ENCODE measurements at regions not wholly inside any gene's neighbourhood (a gene's known extent, or its start where the extent isn't known, plus 50 kb on each side); places are given as distances from the start of the nearest gene placed in this dataset.
"Not testable (repeated sequence)": the region's sequence is repeated elsewhere in the genome, so short reads cannot be mapped to it uniquely, and the experiment has no call there.

DNA sequence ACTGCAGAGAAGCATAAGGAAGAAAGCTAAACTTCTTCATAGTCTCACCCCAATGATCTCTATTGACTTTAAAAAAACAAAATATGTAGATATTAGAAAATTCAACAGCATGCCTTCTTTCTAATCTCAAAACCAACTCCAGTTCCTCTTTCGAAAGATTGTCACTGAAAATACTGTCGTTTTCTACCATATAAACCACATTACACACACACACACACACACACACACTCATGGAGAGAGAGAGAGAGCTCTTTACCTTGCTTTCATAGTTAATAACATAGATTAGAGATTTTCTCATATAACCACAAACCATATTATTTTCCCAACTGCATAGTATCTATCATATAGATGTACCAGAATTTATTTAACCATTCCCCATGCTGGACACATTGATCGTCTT lies 296.2 kb upstream of the MGMT start:
- no peak for DNase-seq

DNA sequence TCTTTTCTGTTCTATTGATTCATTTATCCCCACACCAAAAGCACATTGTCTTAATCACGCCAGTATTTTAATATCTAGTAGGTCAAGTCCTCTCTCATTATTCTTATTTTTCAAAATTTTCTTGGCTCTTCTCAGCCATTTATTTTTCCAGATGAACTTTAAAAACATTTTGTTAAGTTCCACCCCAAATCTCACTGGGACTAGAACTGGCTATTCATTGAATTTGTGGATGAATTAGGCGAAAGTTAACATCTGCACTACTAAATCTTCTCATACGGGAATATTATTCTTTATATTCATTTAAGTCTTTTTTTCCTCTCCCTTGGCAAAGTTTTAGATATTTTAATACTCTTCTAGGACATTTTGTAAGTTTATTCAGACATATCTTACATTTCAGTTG lies 295.2 kb upstream of the MGMT start:
- DNase-seq, result no peak

DNA sequence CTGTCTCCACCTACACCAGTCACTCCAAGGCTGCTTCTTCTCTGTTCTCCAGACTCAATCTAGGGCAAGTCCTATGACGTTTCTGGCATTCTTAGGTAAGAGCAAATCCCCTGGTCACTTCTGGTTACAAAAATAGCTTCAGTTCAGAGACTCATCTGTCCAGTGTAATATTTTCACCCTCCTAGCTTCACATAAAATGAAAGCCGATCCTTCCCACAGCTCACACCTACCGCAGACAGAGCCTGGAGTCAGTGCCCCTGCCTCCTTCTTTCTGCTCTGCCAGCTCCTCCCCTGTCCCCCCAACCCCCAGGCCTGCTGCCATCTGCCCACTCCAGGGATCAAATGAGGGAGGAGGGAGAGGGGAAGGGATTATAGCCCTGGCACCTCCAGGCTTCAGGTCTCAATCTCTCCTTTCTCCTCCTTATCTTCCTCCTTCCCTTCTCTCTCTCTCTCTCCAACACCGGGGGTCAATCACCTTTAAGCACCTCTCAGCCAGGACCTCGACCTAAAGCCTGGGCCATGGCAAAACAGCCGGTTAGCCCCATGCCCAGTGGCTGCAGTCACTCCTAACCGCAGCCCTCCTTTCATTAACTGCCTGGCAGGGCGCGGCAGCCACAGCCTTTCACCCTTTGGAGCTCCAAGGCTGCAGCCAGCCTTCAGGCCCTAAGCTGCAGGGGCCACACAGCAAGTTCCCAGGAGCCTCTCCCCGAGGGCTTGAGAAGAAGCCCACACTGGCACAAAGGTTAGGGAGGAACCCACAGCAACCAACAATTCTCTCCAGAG lies 292.6 kb upstream of the MGMT start:
- DNase-seq, result peak; percentile 15

DNA sequence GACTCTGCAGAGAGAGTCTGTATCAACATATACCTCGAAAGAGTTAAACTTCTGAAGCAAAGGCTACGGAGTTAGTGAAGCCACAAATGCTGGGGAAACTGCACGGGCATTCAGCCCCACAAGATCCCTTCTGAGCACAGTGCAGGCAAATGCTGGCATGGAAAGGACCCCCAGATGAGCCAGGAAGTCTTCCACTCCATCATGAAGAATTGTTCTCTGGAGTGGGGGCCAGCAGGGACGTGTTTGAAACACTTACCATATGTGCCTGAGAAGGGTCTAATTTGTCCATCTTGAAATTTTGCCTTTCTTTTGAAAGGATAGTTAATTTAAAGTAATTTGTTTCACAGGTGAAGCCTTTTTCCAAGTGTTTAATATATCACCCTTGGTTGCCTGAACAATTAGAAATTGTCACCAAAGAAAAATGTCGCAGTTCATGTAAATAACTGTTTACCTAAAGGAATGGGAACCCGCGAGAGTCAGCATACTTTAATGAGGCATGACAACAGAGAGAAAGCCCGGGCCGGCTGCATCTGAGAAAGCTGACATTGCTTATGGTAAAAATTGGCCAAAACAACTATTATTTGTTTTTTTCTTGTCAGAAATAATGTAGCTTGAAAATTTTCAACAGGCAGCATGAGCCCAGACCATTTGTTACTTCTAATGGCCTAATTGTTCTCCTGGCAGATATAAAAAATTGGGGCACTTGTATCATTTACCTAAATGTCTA lies 287.6 kb upstream of the MGMT start:
- DNase-seq, result no peak

DNA sequence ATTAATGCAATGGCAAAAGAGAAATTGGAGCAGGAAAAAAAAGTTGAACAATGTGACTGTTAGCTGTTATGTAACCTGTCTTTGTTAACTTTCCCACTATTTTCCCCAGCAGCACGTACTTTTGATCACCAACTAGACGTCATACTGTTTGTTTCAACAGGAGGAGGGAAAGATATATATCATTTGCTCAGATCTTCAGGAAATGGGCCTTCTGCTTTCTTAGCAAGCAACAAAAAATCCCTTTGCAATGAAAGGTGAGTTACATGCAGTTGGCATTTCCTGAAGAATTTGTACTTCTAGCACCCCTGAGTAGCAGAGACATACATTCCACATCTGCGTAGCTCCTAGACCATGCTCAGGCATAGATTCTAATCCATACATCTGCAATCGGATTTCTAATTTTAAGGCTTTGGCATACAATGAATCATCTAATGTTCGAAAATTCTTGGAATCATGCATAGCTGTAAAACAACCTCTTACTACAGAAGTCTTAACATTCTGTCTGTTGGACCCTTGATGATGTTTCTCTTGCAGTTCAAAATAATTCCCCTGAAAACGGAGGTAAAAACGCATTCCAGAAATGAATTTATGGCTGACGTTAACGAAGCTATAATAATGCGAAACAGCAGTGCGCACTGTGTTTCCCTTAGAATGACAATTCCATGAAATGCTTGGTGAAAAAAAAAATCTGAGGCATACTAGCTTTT lies 286.9 kb upstream of the MGMT start:
- DNase-seq, result no peak

DNA sequence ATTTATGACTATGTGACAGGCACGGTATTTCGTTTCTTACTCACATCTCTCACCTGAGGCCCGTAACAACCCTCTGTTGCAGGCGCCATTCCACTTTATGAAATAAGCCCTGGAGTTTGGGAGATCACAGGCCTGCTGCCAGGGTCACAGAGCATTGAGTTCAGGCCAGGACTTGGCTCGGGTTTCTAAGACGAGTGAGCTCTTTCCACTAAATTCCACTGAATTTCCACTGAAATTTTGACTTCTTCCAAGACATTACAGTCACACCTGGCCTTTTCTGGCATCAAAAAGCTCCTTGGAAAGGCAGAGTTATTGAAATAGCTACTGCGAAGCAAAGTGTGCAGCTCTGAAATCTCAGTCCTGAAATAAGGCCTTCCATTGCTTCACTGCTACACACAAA lies 282.8 kb upstream of the MGMT start:
- no peak for DNase-seq

DNA sequence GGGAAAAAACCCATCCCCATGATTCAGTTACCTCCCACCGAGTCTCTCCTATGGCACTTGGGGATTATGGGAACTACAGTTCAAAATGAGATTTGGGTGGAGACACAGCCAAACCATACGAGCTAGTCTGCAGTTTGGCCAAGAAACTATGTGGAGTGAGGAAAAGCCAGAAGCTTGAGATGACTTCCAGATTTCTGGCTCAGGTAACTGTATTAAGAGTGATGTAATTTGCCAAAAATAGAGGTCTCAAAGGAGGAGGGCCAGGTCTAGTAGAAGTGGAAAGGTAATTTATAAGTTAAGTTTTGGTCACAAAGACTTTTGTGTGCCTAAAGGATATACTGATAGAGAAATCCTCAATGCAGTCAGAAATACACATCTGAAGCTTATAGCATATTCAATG lies 279.7 kb upstream of the MGMT start:
- no peak for DNase-seq

DNA sequence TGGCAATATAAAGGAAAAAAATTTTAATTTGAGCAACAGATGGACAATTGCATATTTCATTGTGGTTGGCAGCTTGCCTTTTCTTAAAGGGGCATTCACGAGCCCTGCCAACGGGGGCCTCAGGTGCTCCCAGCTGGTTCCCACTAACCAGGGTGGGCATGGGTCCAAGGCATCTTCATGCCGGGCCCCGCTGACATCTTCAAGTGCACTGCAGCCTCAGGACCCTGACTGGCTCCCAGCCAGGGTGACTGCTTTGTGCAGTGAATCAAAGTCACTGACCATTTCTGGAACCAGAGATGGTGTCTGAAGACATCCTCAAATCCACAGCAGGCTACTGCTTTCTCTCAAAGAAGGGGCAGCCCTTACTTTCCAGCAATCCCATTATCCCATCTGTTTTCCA lies 275.2 kb upstream of the MGMT start:
- DNase-seq, result no peak

DNA sequence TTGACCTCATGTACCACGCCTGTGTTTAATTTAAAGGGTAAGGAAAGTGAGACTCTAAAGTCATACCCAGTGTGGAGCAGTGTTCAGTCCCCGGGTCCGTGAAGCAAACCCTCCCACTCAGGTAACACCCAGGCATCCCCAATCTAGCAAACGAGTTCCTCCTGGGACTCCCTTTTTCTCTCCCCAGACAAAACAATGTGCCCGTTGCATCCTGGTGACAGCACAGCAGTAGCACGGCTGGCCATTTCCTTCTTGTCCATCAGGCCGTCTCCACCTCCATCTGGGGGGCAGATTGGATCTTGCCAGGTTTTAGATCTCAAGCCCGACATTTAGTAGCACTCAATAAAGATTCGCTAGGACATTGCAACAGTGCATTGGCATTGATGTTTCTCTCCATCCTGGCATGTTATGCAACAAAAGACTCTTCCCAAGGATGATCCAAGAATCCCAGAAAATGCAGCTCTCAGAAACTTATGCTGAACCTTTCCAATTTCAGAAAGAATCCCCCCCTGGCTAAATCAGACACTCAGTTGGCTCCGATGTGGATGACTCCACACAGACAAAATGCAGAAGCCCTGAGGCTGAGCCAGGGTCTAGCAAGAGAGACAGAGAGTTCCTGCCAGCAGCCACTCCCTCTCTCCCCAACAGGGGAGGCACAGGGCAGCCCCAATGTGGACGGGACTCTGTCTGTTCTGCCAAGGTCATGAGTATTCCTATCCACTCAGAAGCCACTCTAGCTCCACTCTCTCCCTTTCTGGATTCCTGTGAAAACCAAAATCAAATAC lies 274.5 kb upstream of the MGMT start:
- DNase-seq, result no peak

DNA sequence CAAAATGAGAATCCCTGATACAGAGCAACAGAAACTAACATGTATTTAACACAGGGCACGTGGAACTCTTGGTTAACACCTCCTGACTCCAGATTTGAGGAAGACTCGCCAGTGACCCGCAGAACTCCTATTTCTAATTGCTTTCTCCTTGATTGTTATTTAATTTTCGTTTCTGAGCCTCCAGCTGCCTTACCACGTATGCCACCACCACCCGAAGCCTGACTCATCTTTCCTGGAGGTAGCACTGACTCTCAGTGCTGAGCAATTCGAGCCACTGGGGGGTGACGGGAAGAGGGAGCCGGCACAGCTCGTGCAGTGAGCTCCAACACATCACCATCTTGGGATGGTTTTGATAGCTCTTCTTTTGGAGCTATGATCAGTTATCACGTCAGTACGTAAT lies 273.9 kb upstream of the MGMT start:
- no peak for DNase-seq

DNA sequence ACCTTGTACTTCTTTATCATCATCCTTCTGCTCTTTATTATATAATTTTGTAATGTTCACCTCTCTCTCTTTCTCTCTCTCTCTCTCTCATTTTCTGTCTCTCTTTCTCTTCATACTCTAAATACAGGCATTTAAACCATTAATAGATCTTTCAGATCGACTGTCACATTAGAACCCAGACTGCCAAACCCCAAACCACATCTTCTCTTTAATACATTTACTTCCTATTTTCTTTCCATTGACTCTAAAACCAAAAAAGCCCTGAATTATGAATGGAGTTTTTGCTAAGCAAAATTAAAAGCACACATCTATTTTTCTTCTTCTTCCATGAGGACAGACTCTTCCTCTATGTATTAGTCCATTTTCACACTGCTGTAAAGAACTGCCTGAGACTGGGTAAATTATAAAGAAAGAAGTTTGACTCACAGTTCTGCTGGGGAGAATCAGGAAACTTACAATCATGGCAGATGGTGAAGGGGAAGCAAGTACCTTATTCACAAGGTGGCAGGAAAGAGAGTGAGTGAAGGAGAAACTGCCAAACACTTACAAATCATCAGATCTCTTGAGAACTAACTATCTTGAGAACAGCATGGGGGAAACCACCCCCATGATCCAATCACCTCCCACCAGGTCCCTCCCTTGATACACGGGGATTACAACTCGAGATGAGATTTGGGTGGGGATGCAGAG lies 272.7 kb upstream of the MGMT start:
- DNase-seq, result no peak

DNA sequence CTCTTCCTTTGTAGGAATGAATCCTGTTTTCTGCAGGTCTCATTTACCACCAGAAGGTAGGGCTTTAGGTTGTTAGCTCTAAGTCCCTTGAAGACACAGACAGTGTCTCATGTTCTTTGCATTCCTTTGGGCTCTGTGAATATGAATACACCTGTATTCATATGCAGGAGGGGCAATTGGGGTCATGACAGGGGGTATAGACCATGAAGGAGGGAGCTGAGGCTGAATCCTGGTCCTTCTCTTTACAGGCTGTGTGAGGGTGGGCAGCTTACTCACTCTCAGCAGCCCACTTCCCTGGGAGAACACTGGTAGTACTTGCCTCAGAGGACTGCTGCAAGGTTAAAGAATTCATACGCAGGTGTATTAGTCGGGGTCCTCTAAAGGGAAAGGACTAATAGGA lies 267.2 kb upstream of the MGMT start:
- no peak for DNase-seq

DNA sequence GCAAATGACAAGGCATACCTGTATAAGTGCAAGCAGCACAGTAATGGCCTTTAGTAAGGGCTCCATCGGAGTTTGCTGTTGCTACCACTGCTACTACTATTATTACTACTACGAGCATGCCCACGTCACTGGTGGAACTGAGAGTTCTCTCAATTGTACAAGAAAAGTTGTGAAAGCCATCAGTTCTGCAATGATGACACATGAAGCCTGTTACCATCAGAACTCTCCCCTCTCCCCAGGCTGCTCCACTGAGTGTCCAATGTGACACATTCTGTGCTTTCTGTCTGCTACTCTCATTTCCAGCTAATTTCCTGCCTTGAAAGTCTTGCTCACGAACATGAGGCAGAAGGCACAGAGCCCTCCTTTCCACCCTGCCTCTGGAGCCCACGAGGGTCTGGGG lies 263.2 kb upstream of the MGMT start:
- DNase-seq, result no peak

DNA sequence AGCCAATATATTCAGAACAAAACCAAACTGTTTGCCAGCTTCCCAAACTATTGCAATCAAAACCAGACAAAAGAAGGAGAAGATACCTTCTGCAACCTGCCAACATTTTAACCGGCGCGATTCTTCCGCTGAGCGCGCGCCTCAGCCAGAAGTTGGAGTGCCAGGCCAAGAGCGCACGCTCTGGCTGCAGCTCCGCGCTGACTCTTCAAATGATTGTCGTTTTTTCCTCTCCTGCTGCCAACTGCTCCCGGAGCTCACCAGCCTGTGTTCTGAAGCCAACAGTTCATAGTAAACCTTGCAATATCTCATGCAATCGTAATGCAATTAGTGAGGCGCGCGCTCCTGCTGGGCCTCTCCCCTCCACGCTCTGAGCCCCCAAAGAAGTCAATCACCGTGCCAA lies 259.7 kb upstream of the MGMT start:
- no peak for DNase-seq

DNA sequence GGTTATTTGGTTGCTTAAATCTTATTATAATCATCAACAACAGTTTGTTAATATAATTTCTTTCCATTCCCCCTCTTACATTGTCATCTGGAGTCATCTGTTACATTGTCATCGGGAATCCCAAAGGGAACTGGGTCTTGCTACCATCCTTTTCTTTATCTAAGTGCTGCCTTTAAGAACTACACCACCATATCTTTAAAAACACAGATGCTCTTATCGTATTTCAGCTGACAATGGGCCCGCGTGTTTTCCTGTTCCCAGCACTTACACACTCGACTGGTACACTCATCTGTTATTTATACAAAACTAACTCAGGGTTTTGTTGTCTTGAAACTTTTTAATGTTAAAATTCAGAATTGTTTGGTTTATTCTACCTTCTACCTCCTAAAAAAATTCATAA lies 256.2 kb upstream of the MGMT start:
- no peak for DNase-seq

DNA sequence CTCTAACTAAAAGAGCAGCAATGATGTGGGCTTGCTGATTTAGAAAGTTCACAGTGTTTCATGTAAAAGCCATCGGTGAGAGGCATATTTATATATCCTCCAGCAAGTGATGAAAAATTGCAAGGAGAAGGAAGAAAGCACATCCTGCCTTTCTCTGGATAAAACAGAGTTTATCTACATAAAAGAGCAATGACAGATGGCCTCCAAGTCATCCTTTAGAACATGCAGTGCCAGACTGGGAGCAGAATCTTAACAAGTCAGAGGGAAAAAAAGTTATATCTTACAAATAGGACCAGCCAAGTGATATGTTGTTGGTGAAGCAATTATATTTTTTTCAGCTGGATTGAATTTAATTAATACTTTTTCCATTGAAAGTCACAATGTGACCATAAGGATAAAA lies 253.8 kb upstream of the MGMT start:
- no peak for DNase-seq

DNA sequence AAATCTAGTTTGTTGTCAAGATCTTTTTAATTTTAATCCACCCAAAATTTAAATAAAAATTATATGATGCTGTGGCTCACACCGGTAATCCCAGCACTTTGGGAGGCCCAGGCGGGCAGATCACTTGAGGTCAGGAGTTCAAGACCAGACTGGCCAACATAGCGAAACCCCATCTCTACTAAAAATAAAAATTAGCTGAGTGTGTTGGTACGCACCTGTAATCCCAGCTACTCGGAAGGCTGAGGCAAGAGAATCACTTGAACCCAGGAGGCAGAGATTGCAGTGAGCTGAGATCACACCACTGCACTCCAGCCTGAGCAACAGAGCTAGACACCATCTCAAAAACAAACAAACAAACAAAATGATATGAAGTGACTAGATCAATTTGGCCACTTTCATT lies 253.0 kb upstream of the MGMT start:
- DNase-seq, result not testable (repeated sequence)

DNA sequence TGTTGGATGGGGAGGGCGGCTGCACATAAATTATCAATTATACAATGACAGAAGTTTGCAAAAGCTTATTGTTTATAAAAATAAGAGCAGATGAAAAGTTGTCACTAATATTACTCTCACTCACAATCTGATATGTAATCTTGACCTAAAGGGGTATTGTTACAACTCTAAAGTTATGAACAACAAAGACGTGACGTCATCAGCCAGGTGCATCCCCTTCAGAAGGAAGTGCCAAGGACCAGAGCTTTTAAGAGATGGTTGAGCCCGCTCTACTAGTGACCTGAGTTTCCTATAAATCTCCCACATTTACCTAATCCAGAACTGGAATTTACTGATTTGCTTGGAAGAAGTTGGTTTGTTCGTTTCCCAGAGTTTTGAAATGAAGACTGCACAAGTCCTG lies 247.7 kb upstream of the MGMT start:
- no peak for DNase-seq

DNA sequence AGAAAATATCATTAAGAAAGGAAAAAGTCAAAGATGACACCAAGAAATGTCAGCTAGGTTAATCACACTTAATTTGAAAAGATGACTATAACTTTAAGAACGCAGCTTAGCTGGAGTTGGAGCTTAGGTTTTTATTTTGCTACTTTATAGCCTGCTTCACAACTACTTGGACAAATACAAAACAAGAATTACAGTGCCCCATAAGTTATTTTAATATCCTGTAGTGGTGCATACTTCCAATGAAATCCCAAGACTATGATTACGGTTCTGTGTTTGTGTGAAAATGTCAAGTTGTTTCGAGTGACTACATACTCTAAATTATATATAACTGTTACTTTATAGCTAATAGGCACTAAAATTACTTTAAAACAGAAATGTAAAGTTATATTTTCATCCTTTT lies 244.6 kb upstream of the MGMT start:
- DNase-seq, result peak; percentile 25

DNA sequence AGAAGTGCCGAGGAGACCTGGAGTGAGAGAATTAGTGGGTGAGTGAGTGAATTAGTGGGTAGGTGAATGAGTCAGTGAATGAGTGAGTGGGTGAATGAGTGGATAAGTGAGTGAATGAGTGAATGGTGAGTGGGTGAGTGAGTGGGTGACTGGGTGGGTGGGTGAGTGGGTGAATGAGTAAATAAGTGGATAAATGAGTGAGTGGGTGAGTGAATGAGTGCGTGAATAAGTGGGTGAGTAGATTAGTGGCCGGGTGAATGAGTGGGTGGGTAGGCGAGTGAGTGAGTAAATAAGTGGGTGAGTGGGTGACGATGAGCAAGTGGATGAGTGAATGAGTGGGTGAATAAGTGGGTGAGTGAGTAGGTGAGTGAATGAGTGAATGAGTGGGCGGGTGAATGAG lies 243.7 kb upstream of the MGMT start:
- DNase-seq, result no peak

DNA sequence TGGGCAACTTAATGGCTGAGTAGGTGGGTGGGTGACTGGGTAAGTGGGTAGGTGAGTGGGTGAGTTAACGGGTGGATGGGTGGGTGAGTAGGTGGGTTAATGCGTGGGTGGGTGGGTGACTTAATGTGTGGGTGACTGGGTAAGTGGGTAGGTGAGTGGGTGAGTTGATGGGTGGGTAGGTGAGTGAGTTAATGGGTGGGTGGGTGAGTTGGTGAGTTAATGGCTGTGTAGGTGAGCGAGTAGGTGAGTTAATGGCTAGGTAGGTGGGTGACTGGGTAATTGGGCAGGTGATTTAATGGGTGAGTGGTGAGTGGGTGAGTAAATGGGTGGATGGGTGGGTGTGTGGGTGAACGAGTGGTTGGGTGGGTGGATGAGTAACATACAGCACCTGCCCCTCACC lies 243.0 kb upstream of the MGMT start:
- no peak for DNase-seq

DNA sequence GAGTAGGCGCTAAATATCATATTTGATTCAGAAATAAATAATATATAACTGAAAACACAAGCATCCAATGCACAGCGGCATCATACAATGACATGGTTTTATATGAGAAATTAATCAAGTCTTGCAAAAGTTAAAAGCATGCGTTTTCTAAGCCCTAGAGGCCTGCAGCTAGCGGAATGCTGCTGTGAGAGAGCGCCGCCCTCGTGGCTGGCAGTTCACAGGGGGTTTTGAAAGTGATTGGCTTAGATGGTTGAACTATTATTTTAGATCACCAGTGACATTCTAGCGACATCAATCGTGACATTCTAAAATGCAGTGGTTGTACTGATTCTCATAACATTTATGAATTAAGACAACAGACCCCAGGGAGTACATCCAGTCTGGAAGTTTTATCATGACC lies 235.2 kb upstream of the MGMT start:
- DNase-seq, result no peak
